Thyroid gland (tissue), 4 donors: ENCODE measurements at regions not wholly inside any gene's neighbourhood (a gene's known extent, or its start where the extent isn't known, plus 50 kb on each side); places are given as distances from the start of the nearest gene placed in this dataset.

Experiments
- CTCF ChIP-seq, 6 experiments: fragments of 200-600 bp in 3 of 6; fragments of 450-650 bp in 3 of 6; sonication (generic) in 3 of 6; IDR thresholded peaks; one replicate each; pipeline ENCODE4 v1.5.1; 2016 to 2019; ENCODE audit warnings: antibody characterized with exemption in 6 of 6, mild to moderate bottlenecking in 2 of 6, inconsistent platforms in 1 of 6, moderate library complexity in 1 of 6
- POLR2A ChIP-seq, 2 donors: fragments of 450-650 bp; IDR thresholded peaks; one replicate each; pipeline ENCODE4 v1.6.1; 2017; ENCODE audit warnings: antibody characterized with exemption in 2 of 2, mild to moderate bottlenecking in 2 of 2, moderate library complexity in 1 of 2

- TF ChIP-seq CTCF (IDR thresholded peaks at IDR 0.05) (no peak), POLR2A (IDR thresholded peaks at IDR 0.05) (no peak)
Measured at GRCh38 chr16:86952769-86953168, 364.4 kb downstream of the C16orf95 start.
